Kasumi-1 (cell line): ENCODE measurements at regions not wholly inside any gene's neighbourhood (a gene's known extent, or its start where the extent isn't known, plus 50 kb on each side); places are given as distances from the start of the nearest gene placed in this dataset.

Source experiments
- DNase-seq, 2 experiments: peaks; one replicate each; lab custom pipeline; 2025; lab: John Stamatoyannopoulos, UW

DNA sequence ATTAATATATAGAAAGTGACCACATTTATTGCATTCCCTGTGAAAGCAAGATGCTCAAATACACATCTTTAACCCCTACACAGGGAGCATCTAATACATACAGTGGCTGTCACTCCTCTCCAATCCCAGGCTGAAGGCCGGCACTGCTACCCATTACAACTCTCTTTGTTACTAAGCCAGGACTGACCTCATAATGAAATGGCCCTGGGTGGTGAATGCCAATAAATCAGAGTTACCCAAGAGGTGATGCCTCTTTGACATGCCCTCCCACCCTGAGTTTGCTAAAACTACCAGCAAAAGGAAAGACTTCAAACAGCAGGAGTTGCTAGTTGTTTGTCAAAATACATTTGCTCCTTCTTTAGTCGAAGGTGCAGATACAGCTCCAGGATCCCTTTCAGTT lies 214.2 kb downstream of the FOXA2 start:
- DNase-seq = no peak

DNA sequence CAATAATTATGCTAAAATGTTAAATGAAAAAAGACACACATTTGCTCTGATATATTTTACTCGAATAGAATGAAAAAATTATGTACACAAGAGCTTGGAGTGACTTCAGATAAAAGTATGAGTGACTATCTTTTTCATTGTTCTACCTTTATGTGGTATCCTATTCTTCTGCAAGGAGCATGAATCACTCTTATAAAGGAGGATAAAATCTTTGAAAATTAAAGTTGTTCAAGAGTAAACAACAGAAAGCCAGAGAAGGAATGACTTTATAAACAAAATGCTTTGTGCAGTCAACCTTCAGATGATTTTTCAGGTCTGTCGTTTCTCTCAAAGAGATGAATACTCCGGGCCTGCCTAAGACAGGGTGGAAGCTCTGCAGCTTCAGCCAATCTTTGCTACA lies 215.3 kb downstream of the FOXA2 start:
- no peak for DNase-seq

DNA sequence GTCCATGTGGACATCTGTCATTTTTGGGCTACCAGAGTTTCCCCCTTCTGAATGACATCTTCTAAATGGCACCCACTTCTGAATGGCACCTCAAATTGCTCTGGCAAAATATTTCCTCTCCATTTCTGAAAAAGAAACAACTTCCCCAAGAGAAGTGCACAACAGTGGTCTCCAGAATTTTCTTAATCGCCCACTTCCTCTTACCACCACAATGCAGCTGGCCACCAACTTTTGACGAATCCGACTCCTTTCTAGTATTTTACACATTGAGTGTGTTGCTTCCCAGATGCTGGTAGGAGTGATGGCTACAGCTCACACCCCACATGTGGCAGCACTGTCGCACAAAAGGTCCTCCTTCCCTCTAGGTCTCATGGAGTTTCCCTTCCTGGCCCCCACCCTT lies 216.1 kb downstream of the FOXA2 start:
- DNase-seq = no peak

DNA sequence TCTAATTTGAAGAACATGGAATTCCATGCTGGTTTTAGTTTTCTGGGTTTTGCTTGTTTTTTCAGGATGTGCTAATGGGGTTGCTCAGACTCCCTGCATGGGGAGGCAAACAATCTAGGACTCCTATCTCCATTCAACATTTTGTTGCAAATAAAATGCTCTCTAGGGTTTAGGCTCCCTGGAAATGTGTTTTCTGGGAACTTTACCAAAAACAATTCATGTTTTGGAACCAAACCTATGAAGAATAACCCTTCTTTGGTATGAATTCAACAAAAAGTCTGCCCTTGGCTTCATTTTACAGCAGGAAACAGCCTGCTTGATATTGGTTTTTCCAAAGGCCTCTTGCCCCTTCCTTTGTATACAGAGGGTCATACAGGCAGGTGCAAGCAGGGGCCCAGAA lies 217.7 kb downstream of the FOXA2 start:
- no peak for DNase-seq

DNA sequence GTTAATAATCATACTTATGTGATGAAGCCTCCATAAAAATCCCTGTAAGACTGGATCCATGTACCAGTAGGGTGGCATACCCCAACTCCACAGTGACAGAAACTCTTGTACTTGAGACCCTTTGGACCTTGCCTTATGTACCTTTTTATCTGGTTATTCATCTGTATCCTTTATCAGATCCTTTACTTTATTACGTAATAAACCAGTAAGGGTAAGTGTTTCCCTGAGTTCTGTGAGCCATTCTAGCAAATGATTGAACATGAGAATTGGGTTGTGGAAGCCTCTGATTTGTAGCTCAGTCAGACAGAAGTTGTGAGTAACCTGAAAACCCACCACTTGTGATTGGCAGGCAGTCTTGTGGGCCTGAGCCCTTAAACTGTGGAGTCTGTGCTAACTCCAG lies 229.7 kb downstream of the FOXA2 start:
- DNase-seq = no peak

DNA sequence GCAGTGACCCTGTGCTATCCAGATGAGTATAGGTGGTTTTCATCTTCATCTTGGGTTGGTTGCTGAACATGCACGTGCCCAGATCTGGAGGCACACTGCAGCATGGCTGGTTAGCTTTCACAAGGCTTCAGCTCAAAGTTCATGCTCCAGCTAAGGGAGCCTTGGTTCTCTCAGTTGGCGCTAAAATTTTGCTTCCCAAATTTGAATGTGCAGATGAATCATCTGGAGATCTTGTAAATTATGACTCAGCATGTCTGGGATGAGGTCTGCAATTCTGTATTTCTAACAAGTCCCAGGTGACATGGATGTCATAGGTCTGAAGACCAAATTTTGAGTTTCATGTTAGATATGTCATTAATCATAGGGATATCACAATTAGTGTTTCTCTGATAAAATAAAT lies 230.8 kb downstream of the FOXA2 start:
- DNase-seq = no peak

DNA sequence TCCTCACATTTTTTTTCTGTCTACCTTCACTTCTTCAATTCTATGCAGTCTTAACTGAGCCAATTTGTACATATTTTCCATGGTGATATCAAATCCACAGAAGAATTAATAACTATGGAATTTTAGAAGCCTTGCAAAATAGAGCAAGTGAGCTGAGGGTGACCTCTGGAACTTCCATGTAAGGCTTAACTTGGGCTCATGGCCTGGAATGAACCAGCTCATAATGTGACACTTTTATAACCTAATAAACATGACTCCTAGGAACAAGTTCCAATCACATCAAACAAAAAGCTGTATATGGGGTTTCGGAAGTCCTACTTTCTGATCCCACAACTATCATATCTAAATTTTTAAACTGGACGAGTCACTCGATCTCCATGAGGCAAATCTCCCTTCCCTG lies 232.4 kb downstream of the FOXA2 start:
- no peak for DNase-seq

DNA sequence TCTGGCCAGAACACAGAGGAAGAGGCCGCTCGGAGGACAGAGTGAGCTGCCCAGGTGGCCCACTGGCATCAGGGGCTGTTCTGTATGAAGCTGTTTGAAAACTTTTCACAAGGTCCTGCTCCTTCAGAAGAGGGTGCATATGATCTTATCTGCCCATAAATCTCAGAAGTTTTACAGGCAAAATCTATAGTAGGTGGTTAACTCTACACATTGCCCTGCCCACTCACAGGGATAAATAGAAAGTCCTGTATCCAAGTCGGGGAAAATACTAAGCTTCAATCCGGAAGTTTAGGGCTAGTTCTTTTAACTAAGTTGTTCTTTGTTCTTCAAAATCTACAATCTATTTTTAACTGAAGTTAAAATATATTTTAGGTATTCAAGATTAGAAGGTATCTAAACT lies 233.7 kb downstream of the FOXA2 start:
- no peak for DNase-seq

DNA sequence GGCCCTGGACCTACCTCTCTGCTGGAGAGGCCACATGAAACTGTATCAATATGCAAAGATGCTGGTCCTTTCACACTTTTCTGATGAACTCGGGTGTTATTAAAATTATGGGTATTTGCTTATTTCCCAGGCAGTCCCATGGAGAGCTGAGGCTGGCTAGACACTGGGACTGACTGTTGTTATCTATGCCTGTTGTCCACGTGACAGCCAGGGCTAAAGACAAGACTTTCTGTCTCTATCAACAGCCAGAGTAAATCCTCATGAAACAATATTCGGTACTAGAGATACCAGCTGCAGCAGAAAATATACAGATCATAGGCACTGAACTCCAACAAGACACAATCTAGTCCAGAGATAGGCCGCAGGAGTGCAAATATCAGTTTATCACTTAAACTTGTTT lies 236.4 kb downstream of the FOXA2 start:
- DNase-seq = no peak

DNA sequence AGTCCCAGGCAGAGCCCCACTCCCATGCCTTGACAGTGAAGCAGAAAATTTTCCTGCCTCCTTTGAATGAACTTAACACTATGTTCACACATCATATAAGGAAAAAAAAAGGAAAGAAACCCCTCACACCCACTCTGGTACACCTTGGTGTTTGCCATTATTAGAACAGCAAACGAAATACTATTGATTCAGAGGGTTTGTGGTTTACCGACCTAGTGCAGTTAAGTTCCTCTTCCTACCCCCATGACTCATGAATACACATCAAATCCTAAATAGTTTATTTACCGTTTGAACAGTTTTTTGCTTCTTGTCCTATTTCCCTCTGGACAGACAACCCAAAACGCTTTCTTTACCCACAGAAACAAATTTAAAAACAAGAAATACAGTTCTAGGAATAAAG lies 237.7 kb downstream of the FOXA2 start:
- peak in 1 of 2 experiments; percentile 5 for DNase-seq

DNA sequence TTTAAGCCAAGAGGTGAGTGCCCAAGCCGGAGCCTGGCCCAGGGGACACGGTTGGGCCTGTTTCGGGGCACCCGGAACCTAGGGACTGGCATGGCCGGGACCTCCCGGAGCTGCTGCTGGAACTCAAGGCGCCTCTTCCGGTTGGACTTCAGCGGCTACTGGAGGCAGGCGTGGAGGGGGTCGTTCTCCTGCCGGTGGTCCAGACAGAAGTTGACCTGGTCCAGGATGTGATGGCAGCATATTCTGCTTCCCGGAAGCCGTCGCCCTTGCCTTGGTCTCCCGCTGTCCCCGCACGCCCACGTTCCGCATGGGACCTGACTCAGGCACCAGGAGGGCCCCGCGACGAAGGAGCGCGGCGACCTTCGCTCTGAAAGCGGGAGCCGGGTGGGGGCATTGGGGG lies 240.8 kb downstream of the FOXA2 start:
- no peak for DNase-seq

DNA sequence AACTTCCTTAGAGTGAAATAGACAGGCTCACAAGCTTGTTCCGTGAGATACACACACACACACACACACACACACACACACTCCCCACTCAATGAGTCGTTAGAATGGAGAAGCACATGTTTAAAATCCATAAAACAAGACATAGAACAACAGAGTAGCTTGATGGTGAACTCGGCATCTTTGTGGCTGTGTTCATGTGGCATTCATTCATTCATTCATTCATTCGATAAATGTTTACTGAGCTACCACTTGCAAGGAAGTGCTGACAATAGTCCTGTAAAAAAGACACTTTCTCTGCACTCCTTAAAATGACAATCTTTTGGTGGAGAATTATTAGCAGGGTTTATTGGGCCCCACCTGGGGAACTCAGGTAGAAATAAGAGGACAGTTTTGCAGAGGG lies 242.0 kb downstream of the FOXA2 start:
- DNase-seq = no peak

DNA sequence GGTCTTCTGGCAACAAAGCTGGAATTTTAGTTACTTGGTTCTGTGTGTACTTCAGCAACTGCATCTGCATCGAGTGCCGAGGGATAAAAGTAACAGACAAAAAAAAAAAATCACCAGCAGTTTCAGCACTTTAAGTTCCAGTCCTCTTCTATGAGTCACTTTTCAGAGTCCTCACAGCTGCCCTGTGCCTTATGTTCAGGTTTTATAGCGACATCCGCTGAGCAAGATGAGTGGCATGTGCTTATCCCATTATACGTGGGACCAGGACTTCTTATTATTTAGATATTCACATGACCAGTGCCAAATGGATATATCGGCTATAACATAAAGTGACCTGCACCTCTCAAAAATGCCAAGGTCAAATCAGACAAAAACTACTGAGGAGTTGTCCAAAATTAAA lies 242.9 kb downstream of the FOXA2 start:
- no peak for DNase-seq

DNA sequence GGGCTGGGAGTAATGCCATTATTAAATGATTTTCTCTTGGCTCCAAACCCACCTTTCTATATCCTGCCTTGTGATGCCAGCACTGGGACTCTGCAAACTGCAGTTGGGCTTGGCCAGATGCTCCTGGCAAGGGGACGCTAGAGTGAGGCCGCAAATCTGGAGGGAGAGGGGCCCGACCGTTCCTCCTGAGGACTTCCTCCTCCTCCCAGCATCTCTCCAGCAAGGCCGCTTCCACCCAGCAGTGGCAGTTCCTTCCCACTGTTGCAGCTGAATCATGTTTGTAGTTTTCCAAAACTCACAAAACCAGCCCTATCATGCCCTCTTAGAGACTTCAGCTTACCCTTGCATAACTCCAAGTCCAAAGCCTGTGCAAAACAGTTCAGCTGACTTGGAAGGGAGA lies 244.4 kb downstream of the FOXA2 start:
- no peak for DNase-seq

DNA sequence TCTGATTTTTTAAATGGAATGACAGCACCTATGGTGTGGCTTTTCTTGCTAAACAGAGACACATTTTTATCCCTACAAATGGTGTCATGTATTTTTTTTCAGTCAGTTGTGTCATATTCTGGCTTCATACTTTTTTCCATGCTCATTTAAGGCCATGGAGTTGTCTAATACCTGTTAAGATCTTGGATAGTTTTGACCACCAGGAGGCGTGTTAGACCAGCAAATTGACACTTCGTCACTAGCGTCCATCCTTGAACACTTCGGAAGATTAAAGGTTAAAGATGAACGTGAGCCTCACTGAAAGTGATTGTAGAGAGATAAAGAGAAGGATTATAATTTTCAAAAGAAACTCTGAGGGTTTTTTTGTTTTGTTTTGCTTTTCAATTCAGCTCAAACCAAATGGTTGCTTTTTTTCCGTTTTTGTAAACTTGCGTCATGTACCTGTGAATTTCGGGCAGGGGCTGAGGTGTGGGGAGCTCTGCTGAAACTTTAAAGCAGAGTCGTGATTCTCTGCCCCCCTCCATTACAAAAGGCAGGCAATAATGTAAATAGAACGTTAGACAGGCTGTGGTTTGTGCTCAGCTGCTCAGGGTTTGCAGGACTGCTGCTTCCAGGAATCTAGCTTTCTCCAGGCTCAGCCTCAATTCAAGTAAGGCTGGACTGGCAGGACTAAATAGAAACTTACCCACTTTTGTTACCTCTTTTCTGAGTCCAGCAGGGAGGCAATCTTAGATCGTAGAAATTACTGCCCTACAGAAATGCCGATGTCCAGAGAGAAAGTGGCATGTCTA lies 245.1 kb downstream of the FOXA2 start:
- DNase-seq = peak; percentile 55 to 70

DNA sequence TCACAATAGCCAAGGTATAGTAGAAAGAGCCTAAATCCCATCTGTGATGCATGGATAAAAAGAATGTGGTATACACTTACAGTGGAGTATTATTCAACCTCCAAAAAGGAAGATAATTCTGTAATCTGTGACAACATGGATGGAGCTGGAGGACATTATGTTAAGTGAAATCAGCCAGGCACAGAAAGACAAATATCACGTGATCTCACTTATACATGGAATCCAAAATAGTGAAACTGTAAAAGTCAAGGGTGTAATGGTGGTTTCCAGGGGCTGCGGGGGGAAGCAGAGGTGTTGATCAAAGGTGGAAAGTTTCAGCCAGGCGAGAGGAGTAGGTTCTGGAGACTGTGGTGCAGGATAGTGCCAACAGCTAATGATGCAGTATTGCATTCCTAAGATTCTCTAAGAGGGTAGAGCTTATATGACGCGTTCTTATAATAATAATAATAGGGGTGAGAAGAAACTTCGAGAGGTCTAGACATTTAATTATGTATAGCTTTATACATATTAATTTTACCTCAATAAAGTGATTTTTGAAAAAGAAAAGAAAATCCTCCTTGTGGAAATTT lies 246.1 kb downstream of the FOXA2 start:
- DNase-seq = no peak

DNA sequence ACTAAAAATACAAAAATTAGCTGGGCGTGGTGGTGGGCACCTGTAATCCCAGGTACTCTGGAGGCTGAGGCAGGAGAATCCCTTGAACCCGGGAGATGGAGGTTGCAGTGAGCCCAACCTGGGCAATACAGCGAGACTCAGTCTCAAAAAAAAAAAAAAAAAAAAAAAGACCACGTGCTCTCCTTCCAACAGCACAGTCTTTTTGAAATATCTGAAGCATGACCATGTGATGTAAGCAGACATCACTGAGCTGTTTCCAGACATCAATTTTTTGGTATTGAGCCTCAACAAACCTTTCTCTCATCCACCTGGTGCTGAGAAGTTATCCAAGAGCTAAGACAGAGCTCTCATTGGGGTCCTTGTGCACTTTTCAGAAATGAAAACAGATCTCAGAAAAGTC lies 249.2 kb downstream of the FOXA2 start:
- no peak for DNase-seq

DNA sequence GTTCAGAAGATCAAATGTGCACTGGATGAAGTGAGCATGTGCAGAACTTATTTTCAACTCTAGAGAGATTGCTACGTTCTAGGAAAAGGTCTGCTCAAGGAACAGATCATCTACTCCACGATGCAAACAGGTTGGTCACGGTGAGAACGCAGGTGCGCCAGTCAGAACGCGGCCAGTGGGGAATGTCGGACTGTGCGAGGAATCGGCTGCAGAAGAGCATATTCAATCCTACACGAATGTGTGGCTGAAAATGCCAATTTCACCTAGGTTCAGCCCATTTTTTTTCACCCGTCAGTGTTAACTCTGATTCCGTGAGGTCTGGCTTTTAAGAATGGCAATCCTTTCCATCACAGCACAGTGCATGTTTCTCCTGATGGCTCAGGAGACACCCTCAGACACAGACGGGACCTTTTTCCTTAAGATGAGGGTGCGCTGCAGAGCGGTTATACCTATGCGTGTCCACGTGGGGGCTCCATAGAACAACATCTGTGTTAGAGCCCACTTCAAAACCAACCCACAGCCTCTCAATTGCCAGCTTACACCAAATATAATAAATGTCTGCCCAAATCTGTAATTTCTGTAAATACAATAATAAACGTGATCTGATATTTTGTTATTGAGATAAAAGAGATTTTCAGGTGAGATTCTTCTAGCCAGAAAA lies 250.4 kb downstream of the FOXA2 start:
- DNase-seq = peak; percentile 65 to 73

DNA sequence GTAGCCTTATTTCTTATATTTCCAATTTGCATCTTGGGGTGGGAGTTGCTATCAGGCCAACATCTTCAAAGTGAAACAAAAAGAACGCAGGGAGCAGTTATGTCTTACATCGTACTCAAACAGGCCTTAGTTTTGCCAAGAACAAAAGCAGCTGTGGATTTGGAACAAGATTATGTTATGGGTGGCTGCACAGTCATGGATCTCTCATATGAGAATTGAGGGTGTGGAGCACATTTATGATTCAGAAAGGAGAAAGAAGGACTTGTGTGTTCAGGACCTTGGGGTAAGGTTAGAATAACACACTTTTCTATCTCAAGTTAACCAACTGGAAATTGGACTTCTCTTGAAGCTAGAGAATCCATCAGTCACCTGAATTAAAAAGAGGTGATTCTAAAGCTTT lies 259.9 kb downstream of the FOXA2 start:
- no peak for DNase-seq

DNA sequence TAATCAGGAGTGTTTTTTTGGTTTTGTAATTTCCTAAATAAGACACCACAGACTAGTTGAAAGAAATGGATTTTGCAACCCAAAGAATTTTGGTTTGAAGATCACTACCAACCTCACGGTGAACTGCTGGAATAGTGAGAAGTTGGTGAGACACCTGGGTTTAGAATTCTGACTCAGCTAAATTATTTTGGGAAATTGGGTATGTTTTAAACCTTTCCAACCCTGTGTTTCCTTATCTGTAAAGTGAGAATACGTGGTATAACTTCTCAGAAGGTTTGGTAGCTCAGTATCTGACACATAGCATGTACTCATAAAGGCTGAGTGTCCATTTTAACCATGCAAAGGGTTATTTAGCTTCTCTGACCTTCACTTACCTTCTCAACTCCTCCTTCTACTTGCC lies 261.9 kb downstream of the FOXA2 start:
- DNase-seq = no peak

DNA sequence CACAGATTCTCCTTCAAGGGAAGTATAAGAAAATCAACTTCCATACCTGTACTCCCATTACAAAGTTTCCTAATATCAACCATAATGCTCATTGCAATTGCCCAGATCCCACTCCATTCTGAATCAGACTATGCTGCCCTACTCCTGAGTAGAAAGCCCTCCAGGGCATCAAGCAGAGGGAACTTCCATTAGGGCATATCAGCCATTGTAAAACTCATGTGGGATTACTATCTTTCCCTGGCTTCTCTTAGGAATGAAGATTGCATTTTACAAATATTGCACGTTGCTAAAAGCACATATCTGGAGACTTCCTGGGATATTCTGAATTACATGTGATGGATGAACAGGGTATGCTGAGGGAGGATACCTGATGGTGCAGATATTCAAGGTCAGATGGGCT lies 263.2 kb downstream of the FOXA2 start:
- no peak for DNase-seq

DNA sequence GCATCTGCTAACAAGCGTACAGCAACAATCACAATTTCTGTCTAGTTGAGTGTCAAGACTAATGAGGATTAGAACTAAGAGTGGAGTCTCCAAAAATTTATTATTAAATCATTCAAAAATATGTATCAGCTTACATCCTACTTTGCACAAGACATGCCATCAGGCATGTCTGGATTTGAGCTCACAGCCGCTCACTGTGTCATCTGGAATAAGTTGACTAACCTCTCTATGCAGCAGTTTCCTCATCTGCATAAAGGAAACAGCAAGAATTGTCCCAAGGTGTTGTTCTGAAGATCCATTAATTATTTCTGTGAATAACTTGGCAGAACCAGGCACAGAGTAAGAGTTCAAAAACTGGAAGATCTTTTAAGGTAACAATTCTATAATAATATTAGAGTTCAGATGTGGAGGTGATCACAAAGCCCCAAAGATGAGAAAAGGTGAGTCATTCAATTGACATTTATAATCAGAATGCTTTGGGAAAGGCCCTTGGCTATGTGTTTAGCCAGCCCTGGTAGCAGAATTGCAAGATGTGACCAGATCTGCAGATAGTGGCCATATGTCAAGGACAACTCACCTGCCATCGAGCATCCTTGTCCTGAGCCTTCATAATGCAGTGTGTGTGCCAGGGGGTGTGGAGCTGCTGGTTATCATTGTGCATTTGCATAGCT lies 264.0 kb downstream of the FOXA2 start:
- no peak for DNase-seq

DNA sequence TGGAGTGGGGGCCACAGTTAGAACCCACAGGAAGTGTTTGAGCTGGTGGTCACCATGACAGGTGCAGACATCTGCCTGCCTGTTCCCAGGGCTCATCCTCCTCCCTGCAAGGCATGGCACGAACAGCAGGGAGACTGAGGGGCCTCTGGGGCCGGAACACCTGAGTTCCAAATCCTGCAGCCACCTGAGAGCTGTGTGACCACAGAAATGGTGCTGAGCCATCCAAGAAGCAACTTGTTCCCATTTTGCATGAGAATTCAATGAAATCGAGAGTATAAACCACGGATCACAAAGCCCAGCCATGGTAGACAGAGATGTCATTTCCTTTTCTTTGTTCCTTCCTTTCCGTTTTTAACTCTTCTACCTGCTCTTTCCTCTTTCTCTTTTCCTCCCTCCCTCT lies 268.6 kb downstream of the FOXA2 start:
- DNase-seq = no peak
